Epithelial cell of esophagus (primary cell): ENCODE measurements at regions not wholly inside any gene's neighbourhood (a gene's known extent, or its start where the extent isn't known, plus 50 kb on each side); places are given as distances from the start of the nearest gene placed in this dataset.

Experiments
- DNase-seq: peaks from one replicate; pipeline ENCODE4 v3.0.0; 2010; ENCODE audit warnings: low read depth
- H3K4me3 ChIP-seq: 2 replicates; pipeline ENCODE4 v1.5.1; 2011; ENCODE audit warnings: mild to moderate bottlenecking, low read length, control low read depth
- TF ChIP-seq, protein P1 (sequence below): IDR thresholded peaks from 2 replicates; pipeline ENCODE4 v1.5.1; 2011; ENCODE audit warnings: low read depth, mild to moderate bottlenecking, low read length, control low read depth, inconsistent platforms; ENCODE audit not compliant: insufficient read depth; ENCODE audit errors: missing control alignments

DNA sequence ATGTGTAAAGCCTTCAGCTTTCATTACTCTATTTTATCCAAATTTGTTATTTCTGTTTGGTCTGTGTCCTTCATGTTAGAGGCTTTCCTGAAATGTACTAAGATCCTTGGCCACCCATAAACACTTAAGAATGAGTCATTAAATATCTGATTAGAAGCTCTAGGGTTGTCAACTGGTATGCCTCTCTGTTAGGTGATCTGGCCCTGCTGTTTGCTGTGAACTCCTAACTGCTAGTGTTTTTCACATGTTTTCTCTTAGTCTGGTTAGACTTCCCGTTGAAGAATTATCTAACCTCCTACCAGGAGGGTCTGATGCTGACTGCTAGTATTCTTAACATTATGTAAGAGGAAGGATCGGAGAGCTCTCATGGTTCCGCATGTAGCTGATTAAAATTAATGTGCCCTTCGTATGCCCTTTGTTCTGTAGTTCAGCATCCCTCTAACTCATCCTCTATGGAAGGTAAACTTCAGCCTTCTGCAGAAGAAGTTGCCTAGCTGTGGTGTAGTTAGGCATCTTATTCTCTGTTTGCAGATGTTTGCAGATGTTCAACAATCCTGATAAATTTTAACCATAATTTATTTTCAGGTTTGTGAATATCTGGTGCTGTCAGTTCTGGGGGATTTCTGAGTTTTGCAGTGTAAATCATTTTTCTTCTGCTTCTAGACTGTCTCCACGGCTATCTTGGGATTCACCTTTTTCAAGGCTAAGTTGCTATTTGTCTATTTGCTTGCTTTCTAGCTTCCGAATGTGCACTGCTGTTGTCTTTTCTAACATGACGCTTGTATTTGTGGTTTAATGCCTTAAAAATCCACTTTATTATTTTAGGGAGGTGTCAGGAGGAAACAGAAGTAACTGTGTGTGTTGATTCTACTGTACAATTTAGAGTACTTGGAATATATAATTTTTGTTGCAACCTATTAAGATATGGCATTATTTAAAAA is 207.2 kb upstream of the SPRY2 start:
- peak; percentile 4 for DNase-seq
- TF ChIP-seq, protein P1, sequence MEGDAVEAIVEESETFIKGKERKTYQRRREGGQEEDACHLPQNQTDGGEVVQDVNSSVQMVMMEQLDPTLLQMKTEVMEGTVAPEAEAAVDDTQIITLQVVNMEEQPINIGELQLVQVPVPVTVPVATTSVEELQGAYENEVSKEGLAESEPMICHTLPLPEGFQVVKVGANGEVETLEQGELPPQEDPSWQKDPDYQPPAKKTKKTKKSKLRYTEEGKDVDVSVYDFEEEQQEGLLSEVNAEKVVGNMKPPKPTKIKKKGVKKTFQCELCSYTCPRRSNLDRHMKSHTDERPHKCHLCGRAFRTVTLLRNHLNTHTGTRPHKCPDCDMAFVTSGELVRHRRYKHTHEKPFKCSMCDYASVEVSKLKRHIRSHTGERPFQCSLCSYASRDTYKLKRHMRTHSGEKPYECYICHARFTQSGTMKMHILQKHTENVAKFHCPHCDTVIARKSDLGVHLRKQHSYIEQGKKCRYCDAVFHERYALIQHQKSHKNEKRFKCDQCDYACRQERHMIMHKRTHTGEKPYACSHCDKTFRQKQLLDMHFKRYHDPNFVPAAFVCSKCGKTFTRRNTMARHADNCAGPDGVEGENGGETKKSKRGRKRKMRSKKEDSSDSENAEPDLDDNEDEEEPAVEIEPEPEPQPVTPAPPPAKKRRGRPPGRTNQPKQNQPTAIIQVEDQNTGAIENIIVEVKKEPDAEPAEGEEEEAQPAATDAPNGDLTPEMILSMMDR, result no peak
- no peak overlapping the region for H3K4me3 ChIP-seq

- H3K4me3 ChIP-seq, result no peak overlapping the region
- TF ChIP-seq, protein P1, result no peak
- DNase-seq, result no peak
Observed at GRCh38 chr13:80547341-80547740, 206.4 kb upstream of the SPRY2 start.

DNA sequence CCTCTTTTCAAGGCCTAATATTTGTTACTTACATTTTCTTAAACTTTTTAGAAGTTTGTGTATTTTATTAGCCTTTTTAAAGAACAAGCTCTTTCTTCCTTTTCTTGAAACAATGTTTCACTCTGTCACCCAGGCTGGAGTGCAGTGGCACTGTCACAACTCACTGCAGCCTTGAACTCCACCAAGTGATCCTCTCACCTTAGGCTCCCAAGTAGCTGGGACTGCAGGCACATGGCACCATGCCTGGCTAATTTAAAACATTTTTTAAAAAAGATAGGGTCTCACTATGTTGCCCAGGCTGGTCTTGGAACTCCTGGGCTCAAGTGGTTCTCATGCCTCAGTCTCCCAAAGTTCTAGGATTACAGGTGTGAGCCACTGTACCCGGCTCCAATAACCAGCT is 192.2 kb upstream of the SPRY2 start:
- no peak overlapping the region for H3K4me3 ChIP-seq
- TF ChIP-seq, protein P1, result no peak
- no peak for DNase-seq

- TF ChIP-seq, protein P1, result no peak
- H3K4me3 ChIP-seq, result no peak overlapping the region
- DNase-seq, result no peak
Observed at GRCh38 chr13:80530902-80531301, 190.0 kb upstream of the SPRY2 start.

DNA sequence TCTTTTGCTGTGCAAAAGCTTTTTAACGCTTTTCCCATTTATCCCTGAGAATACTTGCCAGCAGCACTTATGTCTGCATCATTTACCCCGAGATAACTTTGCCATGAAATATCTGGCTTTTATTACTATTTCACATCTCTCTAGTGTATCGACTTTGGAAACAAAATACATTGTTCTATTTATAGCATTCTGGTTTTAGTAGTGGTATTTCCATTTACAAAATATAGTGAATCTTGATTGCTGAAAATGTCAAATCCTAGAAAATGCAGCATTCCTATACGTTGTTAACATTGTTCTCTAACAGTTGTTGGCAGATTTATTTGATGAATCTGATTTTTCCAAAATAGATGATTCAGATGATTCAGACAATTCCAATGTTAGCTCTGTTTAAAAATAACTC is 189.3 kb upstream of the SPRY2 start:
- no peak overlapping the region for H3K4me3 ChIP-seq
- TF ChIP-seq, protein P1, result no peak
- DNase-seq, result no peak

- H3K4me3 ChIP-seq, result no peak overlapping the region
- peak; percentile 60 for DNase-seq
- TF ChIP-seq, protein P1, result no peak
Observed at GRCh38 chr13:80529734-80530133, 188.8 kb upstream of the SPRY2 start.

DNA sequence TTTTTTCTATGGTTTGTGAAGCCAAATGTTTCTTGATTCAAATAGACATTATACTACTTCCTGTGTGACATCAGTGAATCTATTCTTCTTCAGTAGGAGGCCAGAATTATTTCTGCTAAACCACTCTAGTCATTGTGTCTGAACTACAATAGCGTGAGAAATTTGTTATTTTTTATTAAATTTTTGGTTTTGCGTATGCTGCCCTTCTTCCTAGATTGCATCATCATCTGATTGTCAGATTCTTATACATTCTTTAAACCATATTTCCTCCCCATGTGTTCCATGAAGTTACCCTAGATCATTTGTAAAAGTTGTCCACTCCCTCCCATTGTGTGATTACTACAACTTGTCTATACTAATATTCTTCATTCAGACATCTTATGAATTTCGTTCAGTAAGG is 187.8 kb upstream of the SPRY2 start:
- no peak overlapping the region for H3K4me3 ChIP-seq
- DNase-seq, result no peak
- TF ChIP-seq, protein P1, result no peak
